Kidney tubule cell (primary cell): ENCODE measurements at regions not wholly inside any gene's neighbourhood (a gene's known extent, or its start where the extent isn't known, plus 50 kb on each side); places are given as distances from the start of the nearest gene placed in this dataset.
"Not testable (repeated sequence)": the region's sequence is repeated elsewhere in the genome, so short reads cannot be mapped to it uniquely, and the experiment has no call there.

Experiments used
- DNase-seq: peaks from one replicate; pipeline ENCODE4 v3.0.0-alpha.2; 2018; ENCODE audit warnings: low spot score

GRCh38 chr10:65032867-65033769 lies 1511.9 kb downstream of the REEP3 start:
- no peak for DNase-seq

GRCh38 chr10:65033957-65034356 lies 1512.8 kb downstream of the REEP3 start:
- no peak for DNase-seq

GRCh38 chr10:65040796-65041195 lies 1519.6 kb downstream of the REEP3 start:
- DNase-seq, result no peak

GRCh38 chr10:65041307-65041706 lies 1520.1 kb downstream of the REEP3 start:
- no peak for DNase-seq

- no peak for DNase-seq
Observed at GRCh38 chr10:65042496-65042895, 1521.3 kb downstream of the REEP3 start.

- no peak for DNase-seq
Observed at GRCh38 chr10:65046831-65047230, 1525.6 kb downstream of the REEP3 start.

- not testable (repeated sequence) for DNase-seq
Observed at GRCh38 chr10:65052111-65052510, 1530.9 kb downstream of the REEP3 start.

GRCh38 chr10:65053397-65053796 lies 1532.2 kb downstream of the REEP3 start:
- DNase-seq, result not testable (repeated sequence)

GRCh38 chr10:65053831-65054351 lies 1532.7 kb downstream of the REEP3 start:
- DNase-seq, result not testable (repeated sequence)

- DNase-seq, result not testable (repeated sequence)
Observed at GRCh38 chr10:65054701-65055100, 1533.5 kb downstream of the REEP3 start.

GRCh38 chr10:65065278-65065677 lies 1544.1 kb downstream of the REEP3 start:
- DNase-seq, result no peak

- no peak for DNase-seq
Observed at GRCh38 chr10:65083222-65083621, 1562.0 kb downstream of the REEP3 start.

GRCh38 chr10:65090991-65091390 lies 1569.8 kb downstream of the REEP3 start:
- DNase-seq, result no peak

- no peak for DNase-seq
Observed at GRCh38 chr10:65100146-65100545, 1578.9 kb downstream of the REEP3 start.

- DNase-seq, result not testable (repeated sequence)
Observed at GRCh38 chr10:65100881-65101280, 1579.7 kb downstream of the REEP3 start.

- no peak for DNase-seq
Observed at GRCh38 chr10:65110009-65110408, 1588.8 kb downstream of the REEP3 start.

GRCh38 chr10:65111059-65111458 lies 1589.9 kb downstream of the REEP3 start:
- DNase-seq, result not testable (repeated sequence)

GRCh38 chr10:65112573-65112972 lies 1591.4 kb downstream of the REEP3 start:
- DNase-seq, result no peak

- peak; percentile 8 for DNase-seq
Observed at GRCh38 chr10:65123120-65123519, 1601.9 kb downstream of the REEP3 start.

- DNase-seq, result no peak
Observed at GRCh38 chr10:65125212-65125611, 1604.0 kb downstream of the REEP3 start.

- no peak for DNase-seq
Observed at GRCh38 chr10:65126288-65126687, 1605.1 kb downstream of the REEP3 start.

GRCh38 chr10:65128277-65128676 lies 1607.1 kb downstream of the REEP3 start:
- DNase-seq, result no peak

- DNase-seq, result no peak
Observed at GRCh38 chr10:65130162-65130758, 1609.1 kb downstream of the REEP3 start.
